B cell (primary cell): ENCODE measurements at regions not wholly inside any gene's neighbourhood (a gene's known extent, or its start where the extent isn't known, plus 50 kb on each side); places are given as distances from the start of the nearest gene placed in this dataset.

Experiments used
- ATAC-seq: fragments of 200-7000 bp; cut with Tn5 transposase; one replicate; pipeline ENCODE4 v1.10.0; 2021; ENCODE audit warnings: low read depth, mild to moderate bottlenecking, moderate number of reproducible peaks, moderate library complexity
- CTCF ChIA-PET: fragments of 350-600 bp; sonication (Branson Sonifier 250); formaldehyde crosslinking; loops from one replicate; lab custom pipeline; 2021; ENCODE audit warnings: antibody characterized with exemption, inconsistent platforms; lab: Charles Lee
- POLR2A ChIA-PET: fragments of 350-600 bp; sonication (Branson Sonifier 250); formaldehyde crosslinking; loops from one replicate; lab custom pipeline; 2021; ENCODE audit warnings: antibody characterized with exemption; lab: Charles Lee
- DNase-seq: peaks from one replicate; pipeline ENCODE4 v3.0.0; 2013
- H2AFZ ChIP-seq: 2 replicates; pipeline ENCODE4 v1.6.1; 2012; ENCODE audit warnings: mild to moderate bottlenecking, low read depth, low read length; ENCODE audit not compliant: insufficient read depth, poor library complexity, severe bottlenecking
- H3K27ac ChIP-seq, 2 donors: 1 replicate in 1 of 2; 2 replicates in 1 of 2; pipeline ENCODE4 v1.5.1; 2012 to 2013; ENCODE audit warnings: low read length in 2 of 2, mild to moderate bottlenecking in 2 of 2, moderate library complexity in 1 of 2
- H3K27me3 ChIP-seq, 4 experiments: fragments of 200-600 bp in 1 of 4; sonication (generic) in 1 of 4; replicated peaks in 1 of 4; 1 replicate in 2 of 4; 2 replicates in 2 of 4; pipeline versions ENCODE4 v1.6.1 to v1.7.0; 2013 to 2016; ENCODE audit warnings: low read length in 3 of 4, mild to moderate bottlenecking in 2 of 4, mixed read lengths in 1 of 4, moderate library complexity in 1 of 4; ENCODE audit not compliant: insufficient read depth in 4 of 4, control insufficient read depth in 3 of 4; ENCODE audit errors: control extremely low read depth in 1 of 4
- H3K36me3 ChIP-seq, 2 experiments: replicated peaks in 1 of 2; 1 replicate in 1 of 2; 2 replicates in 1 of 2; pipeline versions ENCODE4 v1.6.1 to v1.7.1; 2013; ENCODE audit warnings: low read length in 1 of 2; ENCODE audit not compliant: insufficient read depth in 2 of 2, control insufficient read depth in 1 of 2; ENCODE audit errors: control extremely low read depth in 1 of 2, extremely low read depth in 1 of 2
- H3K4me1 ChIP-seq, 2 donors: fragments of 200-600 bp in 1 of 2; sonication (generic) in 1 of 2; 1 replicate in 1 of 2; 2 replicates in 1 of 2; pipeline versions ENCODE4 v1.5.1 to v1.6.1; 2013 to 2017; ENCODE audit warnings: low read length in 2 of 2; ENCODE audit not compliant: control insufficient read depth in 2 of 2, insufficient read depth in 2 of 2
- H3K4me2 ChIP-seq: replicated peaks from 2 replicates; pipeline ENCODE3; 2012; ENCODE audit warnings: mild to moderate bottlenecking, low read depth, low read length; ENCODE audit not compliant: poor library complexity, severe bottlenecking
- H3K4me3 ChIP-seq, 5 experiments: fragments of 200-600 bp in 1 of 5; sonication (generic) in 1 of 5; 1 replicate in 3 of 5; 2 replicates in 2 of 5; pipeline versions ENCODE4 v1.5.1 to v1.7.0; 2011 to 2016; ENCODE audit warnings: low read length in 4 of 5, mild to moderate bottlenecking in 4 of 5, low read depth in 2 of 5, control low read depth in 1 of 5, moderate library complexity in 1 of 5; ENCODE audit not compliant: insufficient read depth in 1 of 5; ENCODE audit errors: control extremely low read depth in 1 of 5, extremely low read depth in 1 of 5
- H3K79me2 ChIP-seq: fragments of 200-600 bp; sonication (generic); one replicate; pipeline ENCODE4 v1.6.0; 2016; ENCODE audit warnings: low read length; ENCODE audit not compliant: control insufficient read depth, insufficient read depth
- H3K9ac ChIP-seq: fragments of 200-600 bp; sonication (generic); 2 replicates; pipeline ENCODE4 v1.6.1; 2017; ENCODE audit warnings: mild to moderate bottlenecking, low read length, moderate library complexity
- H3K9me3 ChIP-seq, 3 donors: one replicate each; pipeline versions ENCODE4 v1.6.1 to v1.7.1; 2013; ENCODE audit warnings: low read length in 2 of 3; ENCODE audit not compliant: control insufficient read depth in 2 of 3, insufficient read depth in 1 of 3; ENCODE audit errors: control extremely low read depth in 1 of 3
- H4K20me1 ChIP-seq: 2 replicates; pipeline ENCODE4 v1.6.0; 2012; ENCODE audit warnings: mild to moderate bottlenecking, low read length; ENCODE audit not compliant: insufficient read depth, control insufficient read depth, poor library complexity, severe bottlenecking
- H3K27ac Mint-ChIP-seq: one replicate; pipeline ENCODE4 v1.8.0; 2021; ENCODE audit warnings: mixed read lengths
- H3K27me3 Mint-ChIP-seq: one replicate; pipeline ENCODE4 v1.8.0; 2021; ENCODE audit warnings: mixed read lengths
- H3K4me1 Mint-ChIP-seq: one replicate; pipeline ENCODE4 v1.8.0; 2021; ENCODE audit warnings: mixed read lengths
- H3K4me3 Mint-ChIP-seq: one replicate; pipeline ENCODE4 v1.8.0; 2021; ENCODE audit warnings: mixed read lengths
- H3K9me3 Mint-ChIP-seq: one replicate; pipeline ENCODE4 v1.8.0; 2022; ENCODE audit warnings: mixed read lengths; ENCODE audit not compliant: insufficient read depth
- EZH2 ChIP-seq: IDR thresholded peaks from 2 replicates; pipeline ENCODE4 v1.6.1; 2012; ENCODE audit warnings: borderline replicate concordance, low read depth, mild to moderate bottlenecking, moderate library complexity, low read length; ENCODE audit not compliant: insufficient read depth, poor library complexity, severe bottlenecking
- WGBS: methylation state at CpG from one replicate; pipeline ENCODE4 v1.1.5; 2013; ENCODE audit warnings: missing lambda C conversion rate; ENCODE audit not compliant: insufficient coverage; 5-methylcytosine and 5-hydroxymethylcytosine counted together
- intact Hi-C: fragments of 100-400 bp; cut with micrococcal nuclease; formaldehyde crosslinking; loops from one replicate; pipeline ENCODE4 v1.10.0; 2022
- TF ChIP-seq, protein P1 (sequence below): fragments of 200-600 bp; IDR thresholded peaks from one replicate; pipeline ENCODE4 v1.8.0; 2022; ENCODE audit warnings: antibody characterized with exemption, mild to moderate bottlenecking

DNA sequence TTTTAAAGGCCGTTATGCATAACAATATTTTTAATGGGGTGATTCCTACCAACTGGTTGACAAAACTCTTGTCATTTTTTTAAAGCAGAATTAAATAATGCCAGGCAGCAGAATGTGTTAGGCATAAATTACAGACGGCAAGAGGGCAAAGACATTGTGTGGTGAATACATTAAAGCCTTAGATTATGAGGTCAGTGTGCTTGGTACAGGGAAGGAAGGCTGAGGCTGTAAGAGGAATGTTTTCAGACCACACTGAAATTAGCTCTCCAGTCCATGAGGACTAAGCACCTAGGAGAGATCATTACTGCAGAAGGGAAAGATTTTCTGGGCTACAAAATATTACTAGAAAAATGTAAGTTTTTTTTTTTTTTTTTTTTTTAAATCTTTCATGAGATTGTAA, 312.8 kb upstream of the PRKCQ start:
- Mint-ChIP-seq H3K4me1 (no peaks in the 10 kb centered on the region), H3K9me3 (no peaks in the 10 kb centered on the region), H3K27me3 (peaks cover 6% of the 10 kb centered on the region), H3K27ac (no peak overlapping the region), H3K4me3 (no peak overlapping the region)
- Histone ChIP-seq H3K9ac (no peak overlapping the region), H3K4me3 (no peak overlapping the region), H3K9me3 (no peaks in the 10 kb centered on the region), H3K4me2 (no peak overlapping the region), H3K27ac (no peak overlapping the region), H3K27me3 (no peaks in the 10 kb centered on the region), H3K4me1 (no peaks in the 10 kb centered on the region), H3K36me3 (no peaks in the 10 kb centered on the region), H2AFZ (no peak overlapping the region), H3K79me2 (no peaks in the 10 kb centered on the region), H4K20me1 (no peaks in the 10 kb centered on the region)
- POLR2A ChIA-PET: no interaction called here
- TF ChIP-seq, protein P1, sequence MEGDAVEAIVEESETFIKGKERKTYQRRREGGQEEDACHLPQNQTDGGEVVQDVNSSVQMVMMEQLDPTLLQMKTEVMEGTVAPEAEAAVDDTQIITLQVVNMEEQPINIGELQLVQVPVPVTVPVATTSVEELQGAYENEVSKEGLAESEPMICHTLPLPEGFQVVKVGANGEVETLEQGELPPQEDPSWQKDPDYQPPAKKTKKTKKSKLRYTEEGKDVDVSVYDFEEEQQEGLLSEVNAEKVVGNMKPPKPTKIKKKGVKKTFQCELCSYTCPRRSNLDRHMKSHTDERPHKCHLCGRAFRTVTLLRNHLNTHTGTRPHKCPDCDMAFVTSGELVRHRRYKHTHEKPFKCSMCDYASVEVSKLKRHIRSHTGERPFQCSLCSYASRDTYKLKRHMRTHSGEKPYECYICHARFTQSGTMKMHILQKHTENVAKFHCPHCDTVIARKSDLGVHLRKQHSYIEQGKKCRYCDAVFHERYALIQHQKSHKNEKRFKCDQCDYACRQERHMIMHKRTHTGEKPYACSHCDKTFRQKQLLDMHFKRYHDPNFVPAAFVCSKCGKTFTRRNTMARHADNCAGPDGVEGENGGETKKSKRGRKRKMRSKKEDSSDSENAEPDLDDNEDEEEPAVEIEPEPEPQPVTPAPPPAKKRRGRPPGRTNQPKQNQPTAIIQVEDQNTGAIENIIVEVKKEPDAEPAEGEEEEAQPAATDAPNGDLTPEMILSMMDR: no peak
- no peak for TF ChIP-seq EZH2
- no CpG with 5 or more reads among the region's 2 CpGs for WGBS
- intact Hi-C loops: no loop called here
- ATAC-seq (no peak), DNase-seq (no peak)
- CTCF ChIA-PET: no interaction called here

- H2AFZ ChIP-seq: no peak overlapping the region
Observed at GRCh38 chr10:6891924-6892323, 311.8 kb upstream of the PRKCQ start.

More at GRCh38 chr10:6891924-6892323, 311.8 kb upstream of the PRKCQ start:
- Histone ChIP-seq H3K4me2 (no peak overlapping the region), H3K4me3 (no peak overlapping the region), H3K27ac (no peak overlapping the region), H3K27me3 (no peaks in the 10 kb centered on the region), H4K20me1 (no peaks in the 10 kb centered on the region), H3K9ac (no peak overlapping the region), H3K9me3 (no peaks in the 10 kb centered on the region), H3K36me3 (no peaks in the 10 kb centered on the region), H3K4me1 (no peaks in the 10 kb centered on the region), H3K79me2 (no peaks in the 10 kb centered on the region)
- Mint-ChIP-seq H3K27me3 (peaks cover 6% of the 10 kb centered on the region), H3K4me3 (no peak overlapping the region), H3K27ac (no peak overlapping the region), H3K4me1 (no peaks in the 10 kb centered on the region), H3K9me3 (no peaks in the 10 kb centered on the region)
- DNase-seq (no peak), ATAC-seq (no peak)
- ChIA-PET CTCF (no interaction called here), POLR2A (no interaction called here)
- intact Hi-C loops: no loop called here
- TF ChIP-seq, protein P1: no peak
- TF ChIP-seq EZH2: no peak
- 98% methylated on average over 4 of the region's 4 CpGs for WGBS
